ENCODE measurements at regions not wholly inside any gene's neighbourhood (a gene's known extent, or its start where the extent isn't known, plus 50 kb on each side); places are given as distances from the start of the nearest gene placed in this dataset.
"Not testable (repeated sequence)": the region's sequence is repeated elsewhere in the genome, so short reads cannot be mapped to it uniquely, and the experiment has no call there.

DNA sequence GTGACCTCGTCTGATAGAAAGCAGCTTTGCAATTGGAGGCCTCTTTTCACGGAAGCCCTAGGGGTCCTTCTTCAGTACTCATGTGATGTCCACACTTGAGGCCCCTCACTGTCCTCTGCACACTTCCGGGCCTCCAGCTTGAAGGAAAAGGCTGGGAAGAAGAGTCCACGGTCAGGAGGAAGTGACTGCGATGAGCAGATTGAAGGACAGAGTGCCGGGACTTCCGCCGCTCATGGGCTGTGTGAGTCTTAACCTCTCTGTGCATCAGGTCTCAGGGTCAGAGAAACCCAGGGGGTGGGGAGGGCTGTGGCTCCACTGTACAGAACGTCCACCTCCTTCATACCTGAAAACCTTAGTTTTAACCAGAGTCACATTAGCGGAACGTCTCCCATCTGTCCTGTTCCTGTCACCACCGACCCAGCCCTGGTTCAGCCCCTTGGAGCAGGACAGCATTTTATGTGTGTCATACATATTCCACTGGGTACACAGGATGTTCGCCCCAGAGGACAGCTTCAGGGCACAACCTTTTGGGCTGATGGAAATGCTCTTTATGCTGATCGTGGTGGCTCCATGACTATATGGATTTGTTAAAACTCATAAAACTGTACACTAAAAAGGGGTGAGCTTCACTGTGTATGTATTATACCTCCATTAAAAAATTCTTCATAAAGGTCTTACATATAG, 51.0 kb upstream of the SORCS2 start:
- in situ Hi-C loops (cut with MboI; ENCODE audit: low sequenced_read_pairs) = no loop called here

DNA sequence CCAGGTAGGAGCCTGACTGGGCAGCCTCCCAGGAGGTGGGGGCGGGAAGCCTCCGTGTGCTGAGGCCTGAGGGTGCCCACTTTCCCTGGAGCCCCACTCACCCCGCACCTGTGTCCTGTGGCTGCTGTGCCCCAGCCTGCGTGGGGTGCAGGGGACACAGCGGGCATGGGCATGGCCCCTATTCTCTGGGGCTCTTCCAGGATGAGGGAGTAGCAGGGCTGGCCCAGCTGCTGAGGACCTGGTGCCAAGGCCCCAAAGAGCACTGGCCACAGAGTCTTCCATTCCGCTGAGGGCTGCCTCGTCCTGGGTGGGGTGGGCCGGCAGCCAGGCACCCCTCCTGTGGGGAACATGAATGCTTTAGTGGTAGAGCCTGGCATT, 51.7 kb upstream of the SORCS2 start:
- in situ Hi-C loops (cut with MboI; ENCODE audit: low sequenced_read_pairs) = no loop called here

DNA sequence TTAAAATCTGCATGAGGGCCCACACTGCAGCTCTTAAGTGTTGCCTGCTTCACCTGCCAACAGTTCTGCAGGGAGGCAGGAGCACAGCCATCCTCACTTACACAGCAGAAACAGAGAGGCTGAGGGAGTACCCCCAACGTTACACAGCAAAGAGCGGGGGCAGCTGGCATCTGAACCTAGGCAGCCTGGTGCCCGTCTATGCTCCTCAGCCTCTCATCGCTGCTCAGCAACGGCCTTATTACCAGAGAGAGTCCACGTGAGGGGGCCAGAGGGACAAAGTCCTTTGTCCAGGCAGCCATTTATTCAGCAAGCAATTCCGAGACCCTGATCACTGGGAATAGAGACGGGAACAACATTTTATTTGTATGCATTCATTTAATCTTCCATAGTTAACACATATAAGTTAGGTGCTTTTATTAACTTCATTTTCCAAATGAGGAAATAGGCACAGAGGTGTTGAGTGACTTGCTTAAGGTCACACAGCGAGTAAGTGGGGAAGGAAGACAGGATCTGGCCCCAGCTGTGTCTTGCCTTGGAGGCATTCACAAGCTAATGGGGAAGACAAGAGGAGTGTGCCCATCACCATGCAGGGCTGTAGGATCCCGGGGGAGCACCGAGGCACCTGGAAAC, 52.2 kb upstream of the SORCS2 start:
- in situ Hi-C loops (cut with MboI; ENCODE audit: low sequenced_read_pairs) = no loop called here

DNA sequence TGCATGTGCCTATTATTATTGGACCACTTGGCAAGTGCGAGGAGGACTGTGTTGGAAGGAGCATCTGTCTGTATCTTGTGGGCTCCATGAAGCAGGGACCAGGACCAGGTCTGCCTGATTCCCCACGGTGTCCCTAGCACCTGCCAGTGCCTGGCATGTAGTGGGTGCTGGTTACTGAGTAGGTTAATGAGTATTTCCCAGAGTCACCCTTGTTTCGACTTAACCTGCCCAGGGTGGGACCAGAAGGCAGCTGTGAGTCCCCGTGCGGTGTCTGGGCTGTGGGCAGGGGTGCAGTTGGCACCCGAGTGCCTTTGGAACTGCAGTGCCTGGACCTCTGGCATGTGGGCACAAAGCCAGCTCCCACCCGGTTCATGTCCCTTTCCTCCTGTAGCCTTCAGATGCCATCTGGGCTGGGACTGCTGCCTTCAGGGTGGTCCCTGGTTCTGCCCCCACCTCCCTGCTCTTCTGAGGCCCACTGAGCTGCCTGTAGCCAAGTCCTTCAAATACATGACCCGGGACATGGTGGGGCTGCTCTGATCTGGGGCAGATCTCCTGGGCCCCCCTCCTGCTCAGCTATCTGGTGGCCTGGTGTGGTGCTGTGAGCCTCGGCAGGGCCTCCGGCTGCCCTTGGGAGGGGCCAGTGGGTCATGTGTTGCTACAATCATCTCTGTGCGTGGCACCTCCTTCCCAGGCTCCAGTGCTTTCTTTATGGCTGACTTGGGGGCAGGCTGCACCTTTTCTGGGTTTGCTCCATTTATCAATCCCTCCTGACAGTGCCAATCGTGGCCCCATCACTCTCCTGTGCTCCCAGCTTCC, 53.0 kb upstream of the SORCS2 start:
- in situ Hi-C loops (cut with MboI; ENCODE audit: low sequenced_read_pairs) = no loop called here

DNA sequence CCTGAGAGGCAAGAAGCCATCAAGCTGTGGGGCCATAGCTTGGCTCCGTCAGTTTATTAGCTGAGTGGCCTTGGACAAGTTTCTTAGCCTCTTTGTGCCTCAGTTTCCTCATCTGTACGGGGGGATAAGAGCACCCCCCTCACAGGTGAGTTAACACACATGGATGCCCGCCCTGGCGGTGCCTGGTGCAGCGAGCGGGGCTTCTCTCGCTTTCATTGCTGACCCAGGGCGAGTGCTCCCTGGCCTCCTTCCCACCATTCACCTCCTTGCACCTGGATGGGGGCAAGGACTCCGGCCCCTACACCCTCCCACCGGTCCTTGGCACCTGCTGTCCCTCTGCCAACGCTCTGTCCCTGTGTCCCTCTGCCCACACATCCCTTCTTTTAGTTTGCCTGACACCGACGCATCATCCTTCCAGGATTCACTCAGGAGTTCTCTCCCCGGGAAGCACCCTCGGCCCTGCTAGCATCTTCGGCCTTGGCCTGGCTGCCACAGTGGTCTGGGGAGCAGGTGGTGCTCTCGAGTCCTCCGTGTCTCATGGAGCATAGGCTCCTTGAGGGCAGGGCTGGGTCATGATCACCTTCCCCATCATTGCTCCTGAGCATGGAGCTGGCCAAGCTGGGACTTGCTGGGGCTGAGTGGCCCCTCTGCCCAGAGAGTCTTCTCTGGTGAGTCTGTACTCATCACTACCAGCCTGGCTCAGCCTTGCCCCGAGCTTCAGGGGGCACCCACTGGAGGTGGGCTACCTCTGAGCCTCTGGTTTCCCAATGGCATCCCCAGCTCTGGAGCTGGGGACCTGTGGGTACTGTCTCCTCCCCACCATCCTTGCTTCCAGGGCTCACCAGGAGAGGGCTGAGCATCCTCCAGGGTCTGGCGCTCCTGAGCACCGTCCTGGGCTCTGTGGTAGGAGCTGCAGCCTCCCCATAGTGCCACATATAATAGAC, 53.8 kb upstream of the SORCS2 start:
- in situ Hi-C loops (cut with MboI; ENCODE audit: low sequenced_read_pairs) = no loop called here

DNA sequence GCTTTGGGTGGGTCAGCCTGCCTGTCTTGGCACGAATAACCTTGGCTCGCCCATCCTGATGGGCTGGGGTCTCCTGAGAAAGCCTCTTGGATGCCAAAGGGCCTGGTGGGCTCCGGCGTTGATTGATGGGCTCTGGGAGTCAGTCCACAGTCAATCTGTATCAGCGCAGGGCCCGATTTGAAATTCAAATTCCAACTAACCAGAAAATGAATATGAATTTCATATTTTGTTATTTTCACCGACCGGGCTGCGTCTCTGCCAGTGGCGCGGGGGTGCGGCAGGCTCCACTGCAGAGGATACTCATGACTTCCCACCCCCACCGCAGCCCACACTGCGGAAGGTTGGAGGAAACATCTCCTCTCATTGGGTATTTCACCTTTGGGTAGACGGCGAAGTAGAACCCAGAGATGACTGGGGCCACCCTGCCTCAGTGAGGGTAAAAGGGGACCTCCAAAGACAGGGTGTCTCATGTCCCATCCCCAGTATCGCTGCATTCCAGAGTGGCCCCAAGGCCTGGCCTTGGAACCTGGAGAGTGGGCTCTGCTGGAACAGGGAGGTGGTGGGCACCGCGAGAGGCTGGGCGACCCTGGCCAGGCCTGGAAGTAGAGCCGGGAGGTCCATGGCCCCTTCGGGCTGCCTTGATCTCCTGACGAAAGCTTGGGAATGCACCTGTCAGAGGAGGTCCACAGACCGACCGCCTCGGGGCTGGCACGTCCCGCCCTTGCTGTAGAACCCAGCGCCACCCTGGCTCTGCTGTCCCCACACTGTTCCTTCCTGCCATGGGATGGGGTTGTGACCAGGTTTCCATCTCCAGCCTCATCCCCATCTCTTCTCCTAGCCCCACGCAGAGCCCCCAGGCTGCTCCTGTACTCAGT, 54.8 kb upstream of the SORCS2 start:
- in situ Hi-C loops (cut with MboI; ENCODE audit: low sequenced_read_pairs) = no loop called here

DNA sequence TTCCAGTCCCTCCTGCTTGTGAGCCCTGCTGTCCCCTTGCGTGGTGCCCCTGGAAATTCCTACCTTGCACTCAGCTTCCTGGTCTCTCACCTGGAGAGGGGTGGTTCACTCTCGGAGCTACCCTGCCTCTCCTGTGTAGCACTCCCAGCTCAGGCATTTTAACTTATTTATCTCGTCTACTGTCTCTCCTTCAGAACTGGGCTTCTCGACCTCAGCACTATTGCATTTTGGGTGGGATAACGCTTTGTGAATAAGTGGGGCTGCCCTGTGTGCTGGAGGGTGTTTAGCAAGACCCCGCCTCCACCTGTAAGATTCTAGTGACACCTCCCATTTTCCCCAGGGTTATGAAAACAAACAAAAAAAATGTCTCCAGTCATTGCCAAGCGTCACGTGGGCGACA, 56.0 kb upstream of the SORCS2 start:
- in situ Hi-C loops (cut with MboI; ENCODE audit: low sequenced_read_pairs) = no loop called here

DNA sequence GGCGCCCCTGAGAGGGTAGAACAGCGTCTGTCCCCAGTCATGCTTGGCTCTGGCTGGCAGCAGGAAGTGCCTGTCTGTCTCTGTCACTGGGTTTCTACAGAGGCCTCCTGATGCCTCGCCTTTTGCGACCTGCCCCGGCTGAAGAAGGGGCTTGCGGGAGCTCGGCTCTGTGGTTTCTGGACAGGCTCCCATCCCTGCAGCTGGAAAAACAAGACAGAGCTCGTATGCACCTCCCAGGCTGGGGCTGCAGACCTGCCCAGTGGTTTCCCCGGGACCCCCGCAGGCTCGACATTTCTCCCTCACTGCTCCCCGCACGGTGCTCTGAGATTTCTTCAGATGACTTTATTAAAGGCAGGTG, 57.0 kb upstream of the SORCS2 start:
- in situ Hi-C loops (cut with MboI; ENCODE audit: low sequenced_read_pairs) = no loop called here

DNA sequence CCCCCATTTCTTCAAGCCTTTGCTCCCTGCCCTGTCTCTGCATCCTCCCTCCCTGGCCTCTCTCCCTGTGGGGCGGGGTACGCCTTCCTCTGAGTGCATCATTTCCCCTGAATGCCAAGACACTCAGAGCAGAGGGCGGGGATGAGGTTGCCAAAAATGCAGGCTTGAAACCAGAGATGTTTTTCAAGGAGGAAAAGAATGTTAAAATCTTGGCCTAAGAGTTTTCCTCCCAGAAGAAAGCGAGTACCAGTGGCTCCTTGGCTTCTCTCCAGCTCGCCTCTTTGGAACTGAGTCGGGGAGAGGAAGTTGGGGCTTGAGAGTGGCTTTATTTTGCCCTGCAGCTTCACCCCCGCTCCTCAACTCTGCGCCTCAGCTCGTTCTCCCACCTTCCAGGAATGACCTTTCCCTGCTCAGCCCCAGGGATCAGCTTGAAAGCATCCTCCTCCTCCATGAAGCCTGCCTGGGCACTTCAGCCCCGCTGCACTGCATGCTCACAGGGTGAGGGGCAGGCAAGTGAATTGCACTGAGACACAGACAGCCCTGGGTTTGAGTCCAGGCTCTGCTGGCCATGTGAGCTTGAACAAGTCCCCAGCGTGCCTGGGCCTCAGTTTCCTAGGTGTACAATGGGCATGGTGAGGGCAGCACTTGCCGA, 57.5 kb upstream of the SORCS2 start:
- in situ Hi-C loops (cut with MboI; ENCODE audit: low sequenced_read_pairs) = no loop called here

DNA sequence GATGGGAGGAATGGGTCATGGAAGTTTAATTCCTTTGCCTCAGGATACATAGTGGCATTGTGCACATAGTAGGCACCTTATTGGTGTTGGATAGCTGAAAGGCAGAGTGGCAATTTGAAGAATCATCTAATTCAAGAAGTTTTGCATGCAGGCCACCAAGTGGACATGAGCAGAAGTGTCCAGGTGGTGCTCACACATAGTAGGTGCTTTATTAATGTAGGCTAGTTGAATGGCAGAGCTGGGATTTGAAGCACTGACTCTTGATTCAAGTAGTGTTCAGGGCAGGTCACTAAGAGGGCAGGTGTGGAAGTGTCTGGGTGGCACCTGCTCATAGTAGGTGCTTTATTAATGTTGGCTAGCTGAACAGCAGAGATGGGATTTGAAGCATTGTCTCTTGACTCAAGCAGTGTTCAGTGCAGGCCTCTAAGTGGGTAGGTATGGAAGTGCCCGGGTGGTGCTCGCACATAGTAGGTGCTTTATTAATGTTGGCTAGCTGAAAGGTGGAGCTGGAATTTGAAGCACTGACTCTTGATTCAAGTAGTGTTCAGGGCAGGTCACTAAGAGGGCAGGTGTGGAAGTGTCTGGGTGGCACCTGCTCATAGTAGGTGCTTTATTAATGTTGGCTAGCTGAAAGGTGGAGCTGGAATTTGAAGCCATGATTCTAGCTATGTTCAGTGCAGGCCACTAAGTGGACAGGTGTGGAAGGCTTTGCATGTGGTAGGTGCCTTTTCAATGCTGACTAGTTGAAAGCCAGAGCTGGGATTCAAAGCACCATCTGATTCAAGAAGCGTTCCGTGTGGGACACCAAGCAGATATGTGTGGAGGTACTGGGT, 58.3 kb upstream of the SORCS2 start:
- in situ Hi-C loops (cut with MboI; ENCODE audit: low sequenced_read_pairs) = not testable (repeated sequence)

DNA sequence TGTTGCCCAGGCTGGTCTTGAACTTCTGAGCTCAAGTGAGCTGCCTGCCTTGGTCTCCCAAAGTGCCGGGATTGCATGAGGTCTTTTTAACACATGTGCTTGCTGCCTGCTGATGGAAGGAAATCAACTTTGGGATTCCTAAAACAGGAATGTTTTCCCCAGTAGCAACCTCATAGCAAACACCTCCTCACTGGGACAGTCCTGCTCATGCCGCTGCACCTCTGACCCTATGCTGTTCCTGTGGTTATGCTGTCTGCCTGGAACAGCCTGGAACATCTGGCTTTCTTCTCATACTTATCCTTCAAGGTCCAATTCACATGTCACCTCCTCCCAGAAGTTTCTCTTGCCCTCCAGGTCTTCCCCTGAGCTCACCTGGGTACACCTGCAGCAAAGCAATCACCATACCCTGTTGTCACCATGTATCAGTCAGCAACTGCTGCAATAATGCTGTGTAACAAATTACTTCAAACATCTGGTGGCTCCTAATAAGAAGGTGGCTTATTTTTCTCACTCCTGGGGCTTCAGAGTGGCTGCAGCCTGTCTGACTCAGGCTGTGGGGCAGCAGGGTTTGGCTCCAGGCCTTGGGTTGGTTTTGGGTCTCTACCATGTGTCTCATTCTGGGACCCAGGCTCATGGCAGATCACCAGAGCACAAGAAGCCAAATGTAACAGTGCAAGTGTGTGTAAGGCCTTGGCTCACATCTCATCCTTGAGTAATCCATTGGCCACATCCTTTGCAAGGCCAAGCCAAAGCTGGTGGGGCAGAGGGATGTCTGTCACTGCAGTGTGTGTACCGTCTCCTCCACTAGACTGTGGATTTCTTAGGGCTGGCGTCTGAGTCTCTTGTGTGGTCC, 59.4 kb upstream of the SORCS2 start:
- in situ Hi-C loops (cut with MboI; ENCODE audit: low sequenced_read_pairs) = no loop called here

DNA sequence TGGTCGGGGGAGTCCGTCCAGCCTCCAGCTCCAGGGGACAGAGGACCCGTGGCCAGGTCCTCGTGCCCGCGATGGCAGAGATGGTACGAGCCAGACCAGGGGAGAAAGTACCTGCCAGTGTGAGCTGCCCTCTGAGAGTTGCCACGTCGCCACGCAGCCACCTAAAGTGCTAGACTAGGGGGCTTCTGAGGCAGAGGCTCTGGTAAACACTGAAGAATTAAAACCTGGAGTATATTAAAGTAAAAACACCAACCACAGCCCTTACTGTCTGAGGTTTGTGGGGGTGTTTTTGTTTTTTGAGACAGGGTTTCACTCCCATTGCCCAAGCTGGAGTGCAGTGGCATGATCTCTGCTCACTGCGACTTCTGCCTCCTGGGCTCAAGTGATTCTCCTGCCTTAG, 60.1 kb upstream of the SORCS2 start:
- in situ Hi-C loops (cut with MboI; ENCODE audit: low sequenced_read_pairs) = no loop called here

DNA sequence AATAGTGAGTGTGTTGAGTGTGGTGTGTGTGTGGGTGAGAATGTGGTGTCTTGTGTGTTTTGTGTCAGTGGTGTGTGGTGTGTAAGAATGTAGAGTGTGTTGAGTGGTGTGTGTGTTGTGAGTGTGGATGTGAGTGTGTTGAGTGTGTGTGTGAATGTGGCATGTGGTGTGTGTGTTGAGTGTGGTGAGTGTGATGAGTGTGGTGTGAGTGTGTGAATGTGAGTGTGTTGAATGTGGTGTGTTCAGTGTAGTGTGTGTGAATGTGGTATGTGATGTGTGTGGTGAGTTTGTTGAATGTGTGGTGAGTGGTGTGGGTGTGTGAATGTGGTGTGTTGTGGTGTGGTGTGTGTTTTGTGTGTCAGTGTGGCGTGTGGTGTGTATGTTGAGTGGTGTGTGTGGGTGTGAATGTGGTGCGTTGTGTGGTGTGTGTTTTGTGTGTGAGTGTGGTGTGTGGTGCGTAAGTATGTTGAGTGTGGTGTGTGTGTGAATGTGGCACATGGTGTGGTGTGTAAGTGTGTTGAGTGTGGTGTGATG, 60.8 kb upstream of the SORCS2 start:
- in situ Hi-C loops (cut with MboI; ENCODE audit: low sequenced_read_pairs) = no loop called here

DNA sequence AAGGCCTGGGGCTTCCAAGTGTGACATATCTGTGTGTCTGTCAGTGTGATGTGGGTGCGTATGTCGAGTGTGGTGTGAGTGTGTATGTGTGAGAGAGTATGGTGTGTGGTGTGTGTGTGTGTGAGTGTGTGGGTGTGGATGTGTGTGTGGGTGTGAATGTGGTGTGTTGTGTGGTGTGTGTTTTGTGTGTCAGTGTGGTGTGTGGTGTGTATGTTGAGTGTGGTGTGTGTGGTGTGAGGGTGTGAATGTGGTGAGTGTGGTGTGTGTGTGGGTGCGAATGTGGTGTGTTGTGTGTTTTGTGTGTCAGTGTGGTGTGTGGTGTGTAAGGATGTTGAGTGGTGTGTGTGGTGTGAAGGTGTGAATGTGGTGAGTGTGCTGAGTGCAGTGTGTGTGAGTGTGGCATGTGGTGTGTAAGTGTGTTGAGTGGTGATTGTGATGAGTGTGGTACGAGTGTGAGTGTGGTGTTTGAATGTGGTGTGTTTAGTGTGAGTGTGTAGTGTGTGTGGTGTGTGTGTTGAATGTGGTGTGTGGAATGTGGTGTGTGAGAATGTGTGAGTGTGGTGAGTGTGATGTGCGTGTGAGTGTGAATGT, 61.6 kb upstream of the SORCS2 start:
- in situ Hi-C loops (cut with MboI; ENCODE audit: low sequenced_read_pairs) = no loop called here

DNA sequence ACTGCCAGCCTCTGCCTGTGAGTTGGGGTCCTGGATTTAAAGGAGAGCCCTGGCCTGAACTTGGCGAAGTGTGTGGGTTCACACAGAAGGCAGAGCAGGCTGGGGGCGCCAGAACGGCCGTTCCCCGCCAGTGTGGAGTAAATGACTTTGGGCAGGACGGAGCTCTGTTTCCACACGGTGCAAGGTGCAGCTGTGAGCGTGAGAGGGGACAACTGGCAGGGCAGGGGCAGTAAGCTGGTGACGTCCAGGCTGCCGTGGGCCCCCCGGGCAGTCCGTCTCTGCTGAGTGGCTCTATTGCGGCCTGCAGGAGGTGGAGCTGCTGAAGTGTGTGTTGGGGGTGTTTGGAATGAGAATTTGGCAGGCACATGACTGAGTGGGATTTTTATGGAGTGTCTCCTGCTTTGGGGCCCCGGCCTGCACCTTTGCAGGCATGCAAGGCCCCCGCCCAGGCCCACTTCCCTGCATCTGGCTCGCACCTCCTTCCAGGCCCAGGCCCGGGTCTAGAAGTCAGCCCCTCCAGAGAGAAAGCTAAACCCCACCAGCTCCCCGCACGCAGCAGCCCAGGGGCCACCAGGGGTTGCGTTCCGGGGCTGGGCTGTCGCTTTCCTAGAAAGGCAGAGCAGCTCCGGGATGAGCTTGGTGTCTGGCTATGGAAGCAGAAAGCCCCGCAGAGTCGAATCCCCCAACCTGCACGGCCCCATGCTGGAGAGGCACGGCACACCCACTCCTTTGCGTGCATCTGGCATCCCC, 62.2 kb upstream of the GRPEL1 start:
- in situ Hi-C loops (cut with MboI; ENCODE audit: low sequenced_read_pairs) = no loop called here

DNA sequence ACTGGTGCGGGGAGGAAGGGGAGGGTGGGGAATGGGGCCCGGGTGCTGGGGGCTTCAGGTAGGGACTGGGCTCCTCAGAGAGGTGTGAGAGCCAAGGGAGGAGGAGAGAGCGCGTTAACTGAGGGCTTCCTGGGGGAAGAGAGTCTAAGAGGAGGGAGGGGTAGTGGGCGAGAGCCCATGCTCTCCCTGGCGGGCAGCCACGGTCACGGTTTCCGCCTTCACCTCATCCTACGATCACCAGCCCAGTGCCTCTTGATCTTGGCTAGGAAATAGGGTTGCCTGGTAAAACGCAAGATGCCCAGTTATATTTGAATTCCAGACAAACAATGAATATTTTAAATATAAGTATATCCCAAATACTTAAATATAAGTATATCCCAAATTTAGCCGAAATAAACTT, 60.8 kb upstream of the GRPEL1 start:
- in situ Hi-C loops (cut with MboI; ENCODE audit: low sequenced_read_pairs) = no loop called here

DNA sequence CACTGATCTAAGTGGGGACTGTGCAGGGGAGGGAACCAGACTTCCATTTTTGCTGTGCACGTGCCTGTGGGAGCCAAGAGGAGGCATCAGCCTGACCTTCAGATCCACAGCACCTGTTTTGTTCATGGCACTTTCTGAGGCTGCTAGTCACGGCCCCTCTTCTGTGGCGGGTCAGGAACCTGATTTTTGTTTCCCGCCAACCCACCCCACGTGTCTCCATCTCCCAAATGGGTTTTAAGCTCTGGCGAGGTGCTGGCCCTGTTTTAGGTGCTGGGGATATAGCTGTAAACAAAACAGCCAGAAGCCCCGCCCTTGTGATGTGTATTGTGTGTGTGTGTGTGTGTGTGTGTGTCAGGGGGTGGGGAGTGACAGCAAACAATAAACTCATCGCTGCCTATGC, 60.4 kb upstream of the GRPEL1 start:
- in situ Hi-C loops (cut with MboI; ENCODE audit: low sequenced_read_pairs) = no loop called here
